ENCODE measurements at regions not wholly inside any gene's neighbourhood (a gene's known extent, or its start where the extent isn't known, plus 50 kb on each side); places are given as distances from the start of the nearest gene placed in this dataset.
"Not testable (repeated sequence)": the region's sequence is repeated elsewhere in the genome, so short reads cannot be mapped to it uniquely, and the experiment has no call there.

DNA sequence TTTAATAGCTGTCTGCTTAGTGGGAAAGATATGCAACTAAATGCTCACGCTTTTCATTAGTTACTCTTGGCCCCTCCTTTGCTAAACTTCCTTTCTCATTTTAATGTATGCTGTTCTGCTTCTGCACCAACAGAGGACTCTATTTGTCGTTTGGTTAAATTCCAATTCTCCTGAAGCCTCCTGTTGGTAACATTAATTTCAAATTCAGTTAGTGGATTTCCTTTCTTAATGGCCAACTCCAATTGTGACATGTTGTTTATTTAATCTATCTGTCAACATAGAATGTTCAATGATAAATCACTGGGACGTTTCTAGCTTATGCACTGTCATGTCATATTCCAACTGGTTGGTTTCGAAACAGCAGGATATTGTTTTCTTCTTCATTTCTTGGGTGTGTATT lies 467.4 kb upstream of the BCHE start:
- DNase-seq: no peak

GRCh38 chr3:166303681-166304080 lies 466.5 kb upstream of the BCHE start:
- DNase-seq: no peak

DNA sequence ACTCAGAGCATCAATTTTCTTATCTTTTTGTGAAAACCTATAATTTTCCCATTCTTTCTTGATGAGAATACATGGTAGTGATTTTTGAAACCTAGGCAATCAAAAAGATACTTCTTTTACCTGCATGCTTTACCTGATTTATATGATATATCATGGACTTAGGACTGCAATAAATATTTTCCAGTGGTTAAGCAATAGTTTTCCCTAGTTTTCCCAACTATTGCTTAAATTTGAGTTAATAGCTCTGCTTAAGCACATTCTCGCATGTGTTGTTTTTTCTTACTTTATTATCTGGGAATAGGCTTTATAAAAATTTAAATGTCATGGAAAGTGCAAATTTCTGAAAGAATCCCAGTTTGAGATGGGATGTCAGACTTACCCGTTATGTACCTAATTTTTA lies 465.1 kb upstream of the BCHE start:
- DNase-seq: no peak

DNA sequence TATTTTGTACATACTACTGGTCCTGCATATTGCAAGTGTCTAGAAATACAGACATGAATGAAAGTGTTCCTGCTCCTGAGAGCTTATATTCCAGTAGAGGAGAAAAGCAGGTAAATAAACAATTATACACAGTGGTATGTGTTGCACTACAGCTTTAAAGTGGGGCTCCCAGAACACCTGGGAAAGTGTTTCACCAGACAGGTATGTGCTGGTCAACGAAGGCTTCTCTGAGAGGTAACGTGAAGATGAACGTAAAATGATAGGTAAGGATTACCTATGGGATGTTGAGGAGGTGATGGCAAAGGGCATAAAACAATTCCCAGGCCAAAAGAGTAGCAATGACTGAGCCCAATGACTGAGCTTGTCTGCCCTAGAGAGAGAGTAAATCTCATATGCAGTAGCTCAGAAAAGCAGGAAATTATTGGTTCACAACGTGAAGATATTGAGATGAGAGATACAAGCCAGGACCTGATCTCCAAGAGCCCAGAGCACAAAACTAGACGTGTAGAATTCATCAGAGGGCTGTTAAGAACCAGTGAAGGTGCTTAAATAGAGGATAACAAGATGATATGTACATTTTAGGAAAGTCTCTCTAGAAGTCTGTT lies 459.1 kb upstream of the BCHE start:
- no peak for DNase-seq

DNA sequence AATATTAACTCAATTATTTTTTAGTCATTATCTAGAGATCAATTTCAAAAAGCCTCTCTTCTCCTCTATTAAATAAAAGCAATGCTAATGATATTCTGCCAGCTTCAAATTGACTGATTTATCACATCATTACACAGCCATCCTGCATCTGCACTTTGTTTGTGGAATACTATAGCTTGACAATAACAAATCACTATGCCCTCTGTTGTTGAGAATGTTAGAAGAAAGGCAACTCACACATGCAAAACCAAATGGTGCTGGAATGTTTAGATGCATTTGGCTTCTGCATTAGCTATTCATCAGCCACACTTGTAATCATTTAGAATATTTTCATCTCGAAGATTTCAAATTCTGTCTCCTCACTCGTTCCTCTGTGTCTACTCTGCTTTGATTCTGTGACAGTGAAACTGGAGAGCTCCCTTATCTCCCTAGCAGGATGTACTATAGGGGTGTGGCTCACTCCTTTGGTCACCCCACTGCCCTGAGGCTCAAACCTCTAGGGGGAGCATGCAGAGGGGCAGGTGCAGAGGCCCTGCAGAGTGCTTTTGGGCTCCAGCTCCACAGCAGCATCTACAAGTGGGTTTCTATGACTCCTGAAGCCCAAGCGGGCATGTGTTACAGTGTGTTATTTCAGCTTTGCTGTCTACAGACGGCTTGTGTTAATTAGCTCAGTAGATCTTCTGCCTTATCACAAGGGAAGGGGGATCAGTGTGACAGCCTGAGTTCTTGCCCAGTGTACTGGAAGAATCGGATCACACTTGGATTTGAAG lies 454.1 kb upstream of the BCHE start:
- DNase-seq: no peak

GRCh38 chr3:166285001-166285400 lies 447.8 kb upstream of the BCHE start:
- no peak for DNase-seq

- no peak for DNase-seq
These were observed 446.6 kb upstream of the BCHE start for GRCh38 chr3:166283840-166284239.

DNA sequence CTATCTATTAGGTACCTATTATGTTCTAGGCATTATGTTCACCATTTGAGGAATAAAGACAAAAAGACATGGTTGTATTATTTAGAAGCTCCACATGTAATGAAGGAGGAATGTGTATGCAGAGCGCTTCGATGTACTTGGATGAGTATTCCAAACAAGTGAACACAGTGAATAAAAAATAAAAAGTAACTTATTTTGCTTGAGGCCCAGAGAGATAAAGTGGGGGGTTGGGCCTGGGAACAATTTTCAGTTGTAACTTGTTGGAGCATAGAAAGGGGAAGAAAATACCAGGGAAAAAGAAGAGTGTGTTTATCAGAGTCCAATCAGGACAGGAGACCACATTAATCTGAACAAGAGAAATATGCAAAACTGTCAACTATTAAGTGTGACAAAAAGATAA lies 445.7 kb upstream of the BCHE start:
- no peak for DNase-seq

GRCh38 chr3:166279636-166280035 lies 442.4 kb upstream of the BCHE start:
- no peak for DNase-seq

- no peak for DNase-seq
These were observed 437.8 kb upstream of the BCHE start for GRCh38 chr3:166275024-166275390.

- no peak for DNase-seq
These were observed 437.3 kb upstream of the BCHE start for GRCh38 chr3:166274351-166275023.

GRCh38 chr3:166270429-166270828 lies 433.2 kb upstream of the BCHE start:
- no peak for DNase-seq

GRCh38 chr3:166265153-166265552 lies 427.9 kb upstream of the BCHE start:
- no peak for DNase-seq

GRCh38 chr3:166263460-166263859 lies 426.2 kb upstream of the BCHE start:
- DNase-seq: no peak

GRCh38 chr3:166258293-166258850 lies 421.1 kb upstream of the BCHE start:
- DNase-seq: not testable (repeated sequence)

DNA sequence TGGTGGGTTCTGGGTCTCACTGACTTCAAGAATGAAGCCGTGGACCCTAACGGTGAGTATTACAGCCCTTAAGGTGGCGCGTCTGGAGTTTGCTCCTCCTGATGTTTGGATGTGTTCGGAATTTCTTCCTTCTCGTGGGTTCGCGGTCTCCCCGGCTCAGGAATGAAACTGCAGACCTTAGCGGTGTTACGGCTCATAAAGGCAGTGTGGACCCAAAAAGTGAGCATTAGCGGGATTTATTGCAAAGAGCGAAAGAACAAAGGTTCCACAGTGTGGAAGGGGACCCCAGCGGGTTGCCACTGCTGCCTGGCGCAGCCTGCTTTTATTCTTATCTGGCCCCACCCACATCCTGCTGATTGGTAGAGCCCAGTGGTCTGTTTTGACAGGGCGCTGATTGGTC lies 420.5 kb upstream of the BCHE start:
- DNase-seq: no peak

DNA sequence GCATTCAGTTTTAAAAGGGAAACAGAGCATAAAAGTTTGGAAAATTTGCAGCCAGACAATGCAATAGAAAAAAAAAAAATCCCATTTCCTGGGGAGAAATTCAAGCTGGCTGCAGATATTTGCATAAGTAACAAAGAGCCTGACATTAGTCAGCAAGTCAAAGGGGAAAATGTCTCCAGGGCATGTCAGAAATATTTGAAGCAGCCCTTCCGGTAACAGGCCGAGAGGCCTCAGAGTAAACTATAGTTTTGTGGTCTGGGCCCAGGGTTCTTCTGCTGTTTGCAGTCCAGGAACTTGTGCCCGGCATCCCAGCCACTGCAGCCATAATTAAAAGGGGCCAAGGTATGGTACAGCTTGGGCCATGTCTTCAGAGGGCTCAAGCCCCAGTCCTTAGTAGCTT lies 411.6 kb upstream of the BCHE start:
- DNase-seq: no peak

DNA sequence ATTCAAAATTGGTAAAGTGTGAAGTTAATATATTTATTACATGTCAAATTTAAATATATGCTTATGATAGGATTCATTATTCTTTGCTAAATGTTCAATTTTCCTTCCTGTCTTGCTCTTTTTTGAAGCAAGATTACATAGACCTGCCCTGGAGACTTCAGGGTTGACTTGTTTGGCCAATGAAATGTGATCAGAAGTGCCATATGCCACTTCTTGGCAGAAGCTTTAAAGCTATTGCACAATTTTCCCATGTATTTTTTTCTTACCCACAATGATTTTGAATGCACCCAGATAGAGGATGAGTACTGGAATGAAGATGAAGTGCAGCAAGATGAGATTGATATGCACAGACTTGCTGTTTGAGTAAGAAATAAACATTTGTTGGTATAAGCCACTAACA lies 406.3 kb upstream of the BCHE start:
- no peak for DNase-seq

DNA sequence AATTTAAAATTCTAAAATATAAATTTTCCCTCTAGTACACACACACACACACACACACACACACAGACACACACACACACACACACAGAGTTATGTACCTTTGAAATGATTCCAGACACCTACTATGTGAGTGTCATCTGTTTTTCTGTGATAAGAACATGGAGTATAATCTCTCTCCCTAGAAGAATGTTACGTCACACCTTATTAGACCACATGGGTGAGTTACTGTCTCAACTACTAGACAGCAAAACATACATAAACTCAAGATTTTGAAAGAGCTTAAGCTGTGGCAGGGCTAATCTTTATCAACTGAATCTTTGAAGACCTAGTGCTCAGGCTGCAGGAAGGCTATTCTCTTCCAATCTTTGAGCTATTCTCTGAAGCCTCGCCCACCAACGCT lies 385.9 kb upstream of the BCHE start:
- no peak for DNase-seq

- DNase-seq: no peak
These were observed 374.2 kb upstream of the BCHE start for GRCh38 chr3:166211451-166211850.

DNA sequence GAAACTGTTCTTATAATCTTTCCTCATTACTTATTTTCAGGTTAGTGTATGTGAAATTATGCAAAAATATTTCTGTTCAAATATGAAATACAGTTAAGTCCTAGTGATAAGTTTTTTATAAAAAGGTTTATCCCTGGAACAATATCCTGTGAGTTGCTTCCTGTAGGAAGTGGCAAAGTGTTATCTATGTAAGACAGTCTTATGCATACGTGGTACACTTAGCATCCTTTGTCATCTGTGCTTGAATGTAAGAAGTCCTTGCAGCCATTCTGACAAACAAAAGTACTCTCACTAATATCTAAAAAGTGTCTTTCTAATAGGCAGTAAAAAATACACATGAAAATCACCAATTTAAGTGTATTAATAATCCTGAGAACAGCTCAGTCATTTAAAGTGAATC lies 372.5 kb upstream of the BCHE start:
- no peak for DNase-seq

- DNase-seq: no peak
These were observed 367.9 kb upstream of the BCHE start for GRCh38 chr3:166205158-166205557.

DNA sequence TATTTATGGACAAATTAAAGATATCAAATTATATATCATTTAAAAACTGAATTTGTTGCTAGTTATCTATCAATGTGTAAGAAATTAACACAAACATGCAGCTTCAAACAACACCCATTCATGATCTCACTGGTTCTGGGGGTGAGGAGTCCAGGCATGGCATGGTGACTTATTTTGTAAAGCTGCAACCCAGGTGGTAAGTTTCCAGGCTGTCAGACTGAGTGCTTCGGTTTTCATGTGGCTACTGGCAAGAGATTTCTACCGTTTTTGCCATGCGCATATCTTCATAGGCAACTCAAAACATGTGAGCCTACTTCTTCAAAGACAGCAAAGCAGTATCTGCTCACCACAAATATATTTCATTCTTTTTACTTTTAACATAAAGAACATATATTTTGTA lies 364.3 kb upstream of the BCHE start:
- DNase-seq: no peak

DNA sequence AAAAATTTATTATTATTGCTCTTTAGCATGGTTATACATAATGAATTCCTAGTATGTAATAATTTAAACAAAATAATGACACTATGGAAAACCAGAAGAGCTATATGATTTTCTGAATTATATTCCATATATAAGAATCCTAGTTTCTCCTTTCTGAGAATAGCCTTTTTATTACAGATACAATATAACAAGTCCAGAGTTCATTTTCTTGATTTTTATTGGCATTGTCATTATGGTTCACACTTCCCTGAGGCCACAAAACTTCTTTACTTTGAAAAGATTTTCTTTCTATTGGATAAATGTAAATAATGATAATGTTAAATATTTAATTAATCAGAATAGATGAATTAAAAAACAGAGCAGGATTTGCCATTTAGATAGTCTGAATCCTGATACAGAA lies 362.3 kb upstream of the BCHE start:
- DNase-seq: no peak
